Stimulated activated CD8-positive, alpha-beta memory T cell treated with anti-CD3 and anti-CD28 coated beads, Interleukin-7, amount 100 ng/mL, for 48 hours (primary cell): ENCODE measurements at regions not wholly inside any gene's neighbourhood (a gene's known extent, or its start where the extent isn't known, plus 50 kb on each side); places are given as distances from the start of the nearest gene placed in this dataset.
"Not testable (repeated sequence)": the region's sequence is repeated elsewhere in the genome, so short reads cannot be mapped to it uniquely, and the experiment has no call there.

Experiments
- DNase-seq, 2 donors: peaks; one replicate each; pipeline ENCODE4 v3.0.0-alpha.2; 2020; ENCODE audit warnings: low read depth in 1 of 2; ENCODE audit errors: extremely low read depth in 1 of 2

- no peak for DNase-seq
Measured at GRCh38 chr11:103584021-103584420, 452.4 kb upstream of the DDI1 start.

DNA sequence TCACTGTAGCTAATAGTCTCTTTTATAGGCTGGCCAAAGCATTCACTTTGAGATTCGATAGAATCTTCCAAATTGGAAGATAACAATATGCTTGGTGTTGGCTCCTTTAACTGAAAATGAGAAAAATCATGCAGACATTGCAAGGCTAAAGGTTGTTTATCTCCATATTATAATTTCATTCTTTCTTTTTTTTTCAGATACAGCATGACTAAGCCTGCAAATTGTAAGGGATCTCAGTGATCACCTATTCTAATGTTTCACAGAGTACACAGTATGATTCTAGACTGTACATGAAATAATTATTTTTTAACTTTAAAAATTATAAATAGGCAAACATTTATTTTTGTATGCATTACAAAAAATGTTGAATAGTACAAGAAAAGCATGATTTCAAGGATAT, 451.7 kb upstream of the DDI1 start:
- DNase-seq: no peak

GRCh38 chr11:103585401-103585800, 451.0 kb upstream of the DDI1 start:
- no peak for DNase-seq

- DNase-seq: no peak
Measured at GRCh38 chr11:103585911-103586310, 450.5 kb upstream of the DDI1 start.

- no peak for DNase-seq
Measured at GRCh38 chr11:103586756-103587155, 449.7 kb upstream of the DDI1 start.

DNA sequence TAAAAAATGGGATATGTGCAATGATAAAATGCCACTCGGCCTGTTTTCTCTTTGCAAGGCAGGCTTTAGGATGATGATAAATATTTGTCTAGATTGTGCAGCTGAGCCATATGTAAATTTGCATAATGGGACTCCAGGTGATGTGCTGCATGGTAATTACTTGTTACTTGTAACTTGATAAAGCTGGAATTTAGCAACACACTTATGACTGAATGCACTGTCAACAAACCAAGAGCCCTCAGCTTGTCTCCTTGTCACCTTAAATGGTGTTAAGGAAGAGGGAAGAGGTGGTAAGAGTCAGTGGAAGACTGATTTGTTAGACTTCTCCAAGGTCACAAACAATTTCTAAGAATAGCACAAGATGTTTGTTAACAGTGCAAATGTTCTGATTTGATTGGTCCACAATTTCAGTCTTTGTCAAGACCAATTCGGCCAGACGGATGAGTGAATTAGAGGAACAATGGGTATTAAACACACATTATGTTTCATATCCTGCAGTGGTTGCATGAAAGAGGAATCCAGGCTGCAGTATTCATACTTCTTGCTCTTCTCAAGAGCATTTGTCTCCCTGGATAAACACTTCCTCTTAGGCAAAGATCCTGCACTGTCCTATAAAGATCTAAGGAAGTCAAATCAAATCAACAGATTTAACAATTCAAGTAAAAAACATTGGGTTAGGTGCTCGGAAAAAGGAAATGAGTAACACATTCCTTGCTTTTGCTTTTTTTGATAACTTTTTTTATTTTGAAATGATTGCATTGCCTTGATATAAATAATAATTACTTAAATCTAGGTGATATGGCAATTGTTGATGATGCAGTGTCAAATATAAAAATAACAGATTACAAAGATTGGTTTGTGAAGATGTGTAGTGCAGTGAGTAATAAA, 448.3 kb upstream of the DDI1 start:
- no peak for DNase-seq

DNA sequence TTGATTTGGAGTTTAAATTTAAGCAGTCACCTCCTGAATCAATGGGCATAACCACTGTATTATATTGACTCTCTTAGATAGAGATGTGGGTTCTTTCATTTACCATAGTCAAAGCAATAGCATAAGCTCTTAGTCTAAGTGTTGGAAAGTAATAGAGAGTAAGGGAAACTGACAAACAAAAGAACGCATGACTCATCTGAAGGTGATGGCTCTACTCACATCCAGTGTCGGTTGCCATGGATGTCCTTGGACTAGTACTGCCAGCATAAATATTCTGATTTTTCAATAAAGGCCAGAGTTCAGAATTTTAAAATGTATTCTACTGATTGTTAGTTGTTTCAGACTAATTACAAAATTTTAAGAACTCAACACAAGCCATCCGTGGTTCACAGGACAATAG, 444.9 kb upstream of the DDI1 start:
- DNase-seq: no peak

- DNase-seq: no peak
Measured at GRCh38 chr11:103594283-103594682, 442.2 kb upstream of the DDI1 start.

GRCh38 chr11:103596315-103596714, 440.1 kb upstream of the DDI1 start:
- no peak for DNase-seq

DNA sequence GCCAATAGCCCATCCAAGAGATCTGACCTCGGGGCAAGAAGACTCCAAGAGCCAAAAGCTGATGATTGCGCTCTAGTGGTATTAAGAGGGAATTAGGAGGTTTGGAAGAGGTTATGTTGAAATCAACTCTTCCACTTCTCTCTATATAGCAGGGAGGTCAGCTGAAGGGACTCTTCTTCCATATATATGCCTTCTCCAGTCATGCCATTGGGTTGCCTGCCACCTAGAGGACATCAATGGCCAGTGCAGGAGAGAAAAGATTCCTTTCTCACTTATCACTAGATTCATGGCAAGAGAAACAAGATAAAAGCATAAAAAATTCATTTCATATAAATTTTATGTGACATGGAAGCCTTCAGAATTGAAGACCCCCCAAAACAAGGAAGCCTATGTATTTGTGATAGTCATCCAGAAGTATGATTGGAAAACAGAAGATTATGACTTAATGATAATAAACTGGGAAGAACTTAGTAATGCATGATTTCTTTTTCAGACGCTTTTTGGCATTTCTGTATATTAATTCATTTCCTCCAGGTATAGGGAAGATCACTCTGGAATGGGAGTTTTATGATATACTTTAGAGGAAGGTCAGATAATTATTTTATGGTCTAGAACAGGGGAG, 435.1 kb upstream of the DDI1 start:
- no peak for DNase-seq

DNA sequence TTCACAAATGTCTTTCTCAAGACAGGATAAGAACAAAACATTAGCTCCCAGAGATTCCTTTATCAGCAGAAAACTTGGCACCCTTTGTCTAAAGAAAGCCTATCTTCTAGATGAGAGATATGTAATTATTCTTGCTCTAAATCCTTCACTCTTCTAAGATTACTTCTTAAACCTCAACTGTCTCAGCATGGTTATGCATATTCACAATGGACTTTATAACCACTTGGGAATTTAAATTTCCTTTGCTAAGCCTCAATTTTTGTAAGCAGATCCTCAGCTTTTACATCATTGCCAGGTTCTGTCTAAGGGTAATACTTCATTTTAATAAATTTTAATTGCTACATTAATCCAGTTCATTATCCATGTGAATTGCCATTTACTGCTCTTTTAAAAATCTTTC, 433.6 kb upstream of the DDI1 start:
- DNase-seq: no peak

- no peak for DNase-seq
Measured at GRCh38 chr11:103604310-103604709, 432.1 kb upstream of the DDI1 start.

DNA sequence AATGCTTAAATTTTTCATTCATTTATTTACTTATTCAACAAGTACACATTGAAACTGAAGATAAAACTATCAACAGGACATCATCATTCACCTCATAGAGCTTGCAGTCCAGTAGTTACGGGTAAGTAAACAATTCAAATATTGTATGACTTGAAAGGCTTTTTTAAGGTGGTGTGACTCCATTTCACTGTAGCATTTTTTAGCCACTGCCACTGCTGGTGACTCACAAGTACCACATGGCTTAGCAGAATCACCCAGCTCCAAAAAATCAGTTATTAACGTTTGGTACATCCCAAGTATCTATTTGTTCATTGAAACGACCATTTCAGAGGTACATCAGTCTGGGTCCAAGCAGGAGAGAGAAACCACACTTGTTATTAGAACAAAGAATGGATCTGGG, 427.9 kb upstream of the DDI1 start:
- no peak for DNase-seq

- no peak for DNase-seq
Measured at GRCh38 chr11:103609117-103610066, 427.0 kb upstream of the DDI1 start.

- no peak for DNase-seq
Measured at GRCh38 chr11:103610435-103610834, 426.0 kb upstream of the DDI1 start.

- not testable (repeated sequence) for DNase-seq
Measured at GRCh38 chr11:103611526-103612260, 424.7 kb upstream of the DDI1 start.

GRCh38 chr11:103612451-103612850, 424.0 kb upstream of the DDI1 start:
- not testable (repeated sequence) for DNase-seq

- DNase-seq: not testable (repeated sequence)
Measured at GRCh38 chr11:103616586-103616985, 419.9 kb upstream of the DDI1 start.

GRCh38 chr11:103618528-103618927, 417.9 kb upstream of the DDI1 start:
- no peak for DNase-seq

GRCh38 chr11:103619480-103619879, 417.0 kb upstream of the DDI1 start:
- no peak for DNase-seq

DNA sequence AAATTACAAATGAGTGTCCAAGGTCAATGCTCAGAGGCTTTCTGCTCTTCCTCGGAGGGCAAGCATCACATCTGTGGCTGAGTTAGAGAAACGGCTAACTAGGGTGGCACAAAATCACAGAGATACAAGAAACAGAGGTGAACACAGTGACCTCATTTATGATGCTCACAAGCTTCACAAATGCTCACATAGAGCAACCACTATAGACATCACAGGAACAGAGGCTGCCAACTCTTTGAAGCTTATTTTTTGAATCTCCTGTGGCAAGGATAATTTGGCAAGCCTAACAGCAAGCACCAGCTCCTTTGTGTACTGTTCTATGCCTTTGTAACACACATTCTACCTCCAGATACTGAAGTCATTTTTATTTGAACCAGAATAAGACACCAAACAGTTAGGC, 416.5 kb upstream of the DDI1 start:
- no peak for DNase-seq
